ENCODE measurements at regions not wholly inside any gene's neighbourhood (a gene's known extent, or its start where the extent isn't known, plus 50 kb on each side); places are given as distances from the start of the nearest gene placed in this dataset.
"Not testable (repeated sequence)": the region's sequence is repeated elsewhere in the genome, so short reads cannot be mapped to it uniquely, and the experiment has no call there.

- DNase-seq (ENCODE audit: low read depth): no peak
Measured at GRCh38 chr20:26216025-26216424, 519.4 kb upstream of the ZNF337 start.

GRCh38 chr20:26214991-26215390 is 518.3 kb upstream of the ZNF337 start:
- no peak for DNase-seq (ENCODE audit: low read depth)

- DNase-seq (ENCODE audit: low read depth): peak; percentile 0
Measured at GRCh38 chr20:26209171-26209941, 512.7 kb upstream of the ZNF337 start.

GRCh38 chr20:26208296-26209091 is 511.8 kb upstream of the ZNF337 start:
- peak; percentile 39 for DNase-seq (ENCODE audit: low read depth)

GRCh38 chr20:26207967-26208295 is 511.3 kb upstream of the ZNF337 start:
- peak; percentile 4 for DNase-seq (ENCODE audit: low read depth)

- DNase-seq (ENCODE audit: low read depth): no peak
Measured at GRCh38 chr20:26207237-26207966, 510.7 kb upstream of the ZNF337 start.

- no peak for DNase-seq (ENCODE audit: low read depth)
Measured at GRCh38 chr20:26205350-26205749, 508.7 kb upstream of the ZNF337 start.

- DNase-seq (ENCODE audit: low read depth): not testable (repeated sequence)
Measured at GRCh38 chr20:26201026-26201425, 504.4 kb upstream of the ZNF337 start.

- DNase-seq (ENCODE audit: low read depth): not testable (repeated sequence)
Measured at GRCh38 chr20:26187329-26187728, 490.7 kb upstream of the ZNF337 start.

GRCh38 chr20:26183720-26184119 is 487.1 kb upstream of the ZNF337 start:
- DNase-seq (ENCODE audit: low read depth): not testable (repeated sequence)

GRCh38 chr20:26181364-26181763 is 484.7 kb upstream of the ZNF337 start:
- not testable (repeated sequence) for DNase-seq (ENCODE audit: low read depth)

GRCh38 chr20:26171875-26172274 is 475.2 kb upstream of the ZNF337 start:
- not testable (repeated sequence) for DNase-seq (ENCODE audit: low read depth)

- no peak for DNase-seq (ENCODE audit: low read depth)
Measured at GRCh38 chr20:26169506-26169905, 472.9 kb upstream of the ZNF337 start.

GRCh38 chr20:26167499-26167898 is 470.8 kb upstream of the ZNF337 start:
- DNase-seq (ENCODE audit: low read depth): no peak

- no peak for DNase-seq (ENCODE audit: low read depth)
Measured at GRCh38 chr20:26163890-26164289, 467.2 kb upstream of the ZNF337 start.

GRCh38 chr20:26163151-26163550 is 466.5 kb upstream of the ZNF337 start:
- DNase-seq (ENCODE audit: low read depth): not testable (repeated sequence)

GRCh38 chr20:26161741-26162140 is 465.1 kb upstream of the ZNF337 start:
- not testable (repeated sequence) for DNase-seq (ENCODE audit: low read depth)

GRCh38 chr20:26160916-26161315 is 464.3 kb upstream of the ZNF337 start:
- not testable (repeated sequence) for DNase-seq (ENCODE audit: low read depth)

- no peak for DNase-seq (ENCODE audit: low read depth)
Measured at GRCh38 chr20:26154224-26154623, 457.6 kb upstream of the ZNF337 start.

GRCh38 chr20:26135325-26136110 is 438.9 kb upstream of the ZNF337 start:
- no peak for DNase-seq (ENCODE audit: low read depth)

GRCh38 chr20:26134606-26135005 is 438.0 kb upstream of the ZNF337 start:
- DNase-seq (ENCODE audit: low read depth): no peak

- DNase-seq (ENCODE audit: low read depth): not testable (repeated sequence)
Measured at GRCh38 chr20:26133794-26134193, 437.1 kb upstream of the ZNF337 start.
